Testis (tissue), 2 donors: ENCODE measurements at regions not wholly inside any gene's neighbourhood (a gene's known extent, or its start where the extent isn't known, plus 50 kb on each side); places are given as distances from the start of the nearest gene placed in this dataset.

Source experiments
- DNase-seq: peaks from one replicate; pipeline ENCODE4 v3.0.0-alpha.2; 2019
- H3K27ac ChIP-seq, 2 donors: fragments of 200-600 bp; sonication (generic); one replicate each; pipeline ENCODE4 v1.5.1; 2019
- H3K27me3 ChIP-seq: fragments of 200-600 bp; sonication (generic); one replicate; pipeline ENCODE4 v1.5.1; 2019
- H3K36me3 ChIP-seq: fragments of 200-600 bp; sonication (generic); one replicate; pipeline ENCODE4 v1.5.1; 2017; ENCODE audit warnings: low read depth; ENCODE audit errors: missing control alignments
- H3K4me1 ChIP-seq: fragments of 200-600 bp; sonication (generic); one replicate; pipeline ENCODE4 v1.5.1; 2019
- H3K4me3 ChIP-seq, 2 donors: fragments of 200-600 bp; sonication (generic); one replicate each; pipeline ENCODE4 v1.5.1; 2017 to 2019
- H3K9me3 ChIP-seq: fragments of 200-600 bp; sonication (generic); one replicate; pipeline ENCODE4 v1.5.1; 2017
- POLR2A ChIP-seq: fragments of 450-650 bp; IDR thresholded peaks from one replicate; pipeline ENCODE4 v1.6.1; 2017; ENCODE audit warnings: antibody characterized with exemption, mild to moderate bottlenecking, moderate library complexity
- WGBS, 2 donors: methylation state at CpG; one replicate each; pipeline ENCODE4 v1.1.5; 2018; 5-methylcytosine and 5-hydroxymethylcytosine counted together
- intact Hi-C: fragments of 100-400 bp; cut with DNase I; formaldehyde crosslinking; loops from one replicate; pipeline ENCODE4 v1.15.1; 2023; ENCODE audit warnings: low total_unique reads
- TF ChIP-seq, protein P1 (sequence below), 3 experiments: fragments of 450-650 bp in 2 of 3; fragments of 200-600 bp in 1 of 3; sonication (generic) in 1 of 3; IDR thresholded peaks; one replicate each; pipeline ENCODE4 v1.5.1; 2016 to 2019; ENCODE audit warnings: antibody characterized with exemption in 3 of 3, mild to moderate bottlenecking in 2 of 3, moderate library complexity in 1 of 3

DNA sequence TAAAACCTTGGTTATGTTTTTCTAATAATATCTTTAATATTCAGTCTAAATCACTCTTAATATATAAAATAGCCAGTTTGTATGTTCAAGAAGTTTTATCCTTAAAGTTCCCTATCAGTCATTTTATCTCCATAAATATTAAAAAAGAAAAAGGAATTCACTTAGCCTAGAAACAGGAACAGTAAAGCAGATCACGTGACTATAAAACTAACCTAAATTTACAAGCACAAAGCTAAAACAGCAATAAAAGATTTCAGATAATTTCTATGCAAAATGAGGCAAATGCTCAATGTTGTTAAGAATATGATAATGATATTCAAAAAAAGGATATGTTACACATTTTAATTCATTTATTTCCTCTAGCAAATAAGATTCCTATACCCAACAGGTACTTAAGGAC is 57.1 kb upstream of the TNIP3 start:
- DNase-seq, result no peak
- Histone ChIP-seq H3K27me3 (no peaks in the 10 kb centered on the region), H3K4me1 (no peaks in the 10 kb centered on the region), H3K27ac (no peak overlapping the region), H3K4me3 (no peak overlapping the region), H3K9me3 (no peaks in the 10 kb centered on the region), H3K36me3 (no peaks in the 10 kb centered on the region)
- 70 to 76% methylated on average over 1 of the region's 1 CpG for WGBS, 2 donors
- intact Hi-C loops, result no loop called here
- TF ChIP-seq POLR2A, result no peak
- TF ChIP-seq, protein P1, sequence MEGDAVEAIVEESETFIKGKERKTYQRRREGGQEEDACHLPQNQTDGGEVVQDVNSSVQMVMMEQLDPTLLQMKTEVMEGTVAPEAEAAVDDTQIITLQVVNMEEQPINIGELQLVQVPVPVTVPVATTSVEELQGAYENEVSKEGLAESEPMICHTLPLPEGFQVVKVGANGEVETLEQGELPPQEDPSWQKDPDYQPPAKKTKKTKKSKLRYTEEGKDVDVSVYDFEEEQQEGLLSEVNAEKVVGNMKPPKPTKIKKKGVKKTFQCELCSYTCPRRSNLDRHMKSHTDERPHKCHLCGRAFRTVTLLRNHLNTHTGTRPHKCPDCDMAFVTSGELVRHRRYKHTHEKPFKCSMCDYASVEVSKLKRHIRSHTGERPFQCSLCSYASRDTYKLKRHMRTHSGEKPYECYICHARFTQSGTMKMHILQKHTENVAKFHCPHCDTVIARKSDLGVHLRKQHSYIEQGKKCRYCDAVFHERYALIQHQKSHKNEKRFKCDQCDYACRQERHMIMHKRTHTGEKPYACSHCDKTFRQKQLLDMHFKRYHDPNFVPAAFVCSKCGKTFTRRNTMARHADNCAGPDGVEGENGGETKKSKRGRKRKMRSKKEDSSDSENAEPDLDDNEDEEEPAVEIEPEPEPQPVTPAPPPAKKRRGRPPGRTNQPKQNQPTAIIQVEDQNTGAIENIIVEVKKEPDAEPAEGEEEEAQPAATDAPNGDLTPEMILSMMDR (IDR thresholded peaks at IDR 0.05), result no peak

DNA sequence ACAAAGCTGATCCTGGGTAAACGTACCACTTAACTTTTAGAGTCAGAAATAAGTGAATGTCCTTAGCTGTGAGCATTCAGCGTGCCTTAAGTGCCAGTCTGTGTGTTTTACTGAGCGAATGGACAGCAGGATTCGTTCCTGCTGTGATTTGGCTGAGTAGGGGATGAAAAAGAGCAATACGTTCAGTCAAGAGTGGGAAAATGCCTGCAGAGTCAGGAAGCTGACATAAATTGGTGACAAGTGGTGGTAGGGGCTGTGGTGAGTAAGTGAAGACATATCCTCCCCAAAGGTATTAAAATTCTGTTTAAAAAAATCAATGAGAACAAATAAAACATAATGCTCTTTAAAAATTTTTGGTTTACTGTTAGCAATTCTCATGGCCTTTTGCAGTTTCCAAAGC is 56.6 kb upstream of the TNIP3 start:
- H3K27ac ChIP-seq, result no peak overlapping the region
- TF ChIP-seq, protein P1 (IDR thresholded peaks at IDR 0.05), result no peak
- no peak for TF ChIP-seq POLR2A
- intact Hi-C loops, result no loop called here
- no peaks in the 10 kb centered on the region for H3K9me3 ChIP-seq
- H3K27me3 ChIP-seq, result no peaks in the 10 kb centered on the region
- H3K4me3 ChIP-seq, result no peak overlapping the region
- 72 to 79% methylated on average over 5 of the region's 5 CpGs for WGBS, 2 donors
- no peaks in the 10 kb centered on the region for H3K36me3 ChIP-seq
- no peaks in the 10 kb centered on the region for H3K4me1 ChIP-seq
- DNase-seq, result no peak

DNA sequence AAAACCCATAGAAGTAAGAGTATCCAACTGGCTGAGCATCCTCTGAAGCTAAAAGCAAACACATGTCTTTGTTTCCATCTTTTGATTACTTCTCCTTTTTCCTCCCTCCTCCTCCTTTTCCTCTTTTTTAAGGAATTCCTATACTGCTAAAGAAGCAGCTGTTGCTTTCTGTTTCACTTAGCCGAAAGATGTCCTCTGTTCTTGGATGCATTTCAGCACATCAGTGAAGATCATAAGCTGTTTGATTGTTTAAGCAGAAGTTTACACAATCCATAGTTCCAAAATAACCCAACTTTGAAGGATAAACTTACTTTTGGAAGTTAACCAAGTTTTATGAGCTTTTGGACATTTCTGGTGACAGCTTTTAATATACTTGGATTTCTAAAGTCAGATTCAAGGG is 55.1 kb upstream of the TNIP3 start:
- Histone ChIP-seq H3K4me3 (no peak overlapping the region), H3K27ac (no peak overlapping the region), H3K4me1 (no peaks in the 10 kb centered on the region), H3K36me3 (no peaks in the 10 kb centered on the region), H3K9me3 (no peaks in the 10 kb centered on the region), H3K27me3 (no peaks in the 10 kb centered on the region)
- DNase-seq, result no peak
- WGBS, 2 donors, result 53 to 63% methylated on average over 1 of the region's 1 CpG
- intact Hi-C loops, result no loop called here
- TF ChIP-seq POLR2A, result no peak
- TF ChIP-seq, protein P1 (IDR thresholded peaks at IDR 0.05), result no peak

DNA sequence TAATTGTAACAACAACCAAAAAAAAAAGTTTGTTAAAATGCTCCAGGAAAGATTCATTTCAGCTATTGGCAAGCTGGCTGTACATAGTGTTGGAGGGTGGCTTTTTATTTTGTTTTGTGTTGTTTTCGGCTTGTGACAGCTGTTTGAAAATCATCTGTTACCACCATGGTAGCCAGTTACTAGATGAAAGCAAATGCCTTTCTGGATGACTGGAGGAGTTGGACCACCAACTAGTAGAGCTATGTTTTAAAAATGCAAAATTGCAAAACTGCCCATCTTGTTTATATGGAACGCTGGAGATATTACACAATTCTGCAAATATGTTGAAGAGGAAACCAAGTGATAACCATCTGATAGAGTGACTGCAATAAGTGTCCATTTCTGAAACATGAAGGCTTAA is 53.2 kb upstream of the TNIP3 start:
- WGBS, 2 donors, result 76 to 86% methylated on average over 2 of the region's 2 CpGs
- Histone ChIP-seq H3K9me3 (no peaks in the 10 kb centered on the region), H3K36me3 (no peaks in the 10 kb centered on the region), H3K4me1 (no peaks in the 10 kb centered on the region), H3K27ac (no peak overlapping the region), H3K27me3 (no peaks in the 10 kb centered on the region), H3K4me3 (no peak overlapping the region)
- no peak for TF ChIP-seq POLR2A
- TF ChIP-seq, protein P1 (IDR thresholded peaks at IDR 0.05), result no peak
- DNase-seq, result no peak
- intact Hi-C loops, result no loop called here

DNA sequence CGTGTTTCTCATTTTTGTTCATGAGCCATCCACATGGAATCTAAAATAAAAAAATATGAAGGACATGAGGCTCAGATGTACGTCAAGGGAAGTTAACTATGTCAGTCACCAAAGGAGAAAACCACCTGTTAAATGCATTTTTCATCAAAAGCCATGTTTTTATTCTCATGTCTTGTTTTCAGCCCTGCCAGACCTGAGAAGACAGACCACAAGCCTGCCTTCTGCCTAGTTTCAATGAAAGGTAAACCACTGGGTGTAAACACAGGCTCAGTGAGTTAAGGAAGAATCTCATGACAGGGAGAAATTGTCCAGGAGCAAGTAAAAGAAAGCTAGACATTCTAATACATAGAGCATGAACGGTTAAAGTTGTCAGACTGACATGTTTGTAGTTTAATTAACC is 52.3 kb upstream of the TNIP3 start:
- 76 to 78% methylated on average over 3 of the region's 3 CpGs for WGBS, 2 donors
- intact Hi-C loops, result no loop called here
- Histone ChIP-seq H3K27me3 (no peaks in the 10 kb centered on the region), H3K4me3 (no peak overlapping the region), H3K9me3 (no peaks in the 10 kb centered on the region), H3K27ac (no peak overlapping the region), H3K36me3 (no peaks in the 10 kb centered on the region), H3K4me1 (no peaks in the 10 kb centered on the region)
- DNase-seq, result no peak
- no peak for TF ChIP-seq POLR2A
- TF ChIP-seq, protein P1 (IDR thresholded peaks at IDR 0.05), result no peak
